Neural cell (in vitro differentiated cells): ENCODE measurements at regions not wholly inside any gene's neighbourhood (a gene's known extent, or its start where the extent isn't known, plus 50 kb on each side); places are given as distances from the start of the nearest gene placed in this dataset.

Source experiments
- RAD21 ChIP-seq: fragments of 450-650 bp; conservative IDR thresholded peaks from 2 replicates; pipeline ENCODE4 v1.6.1; 2014; ENCODE audit warnings: antibody characterized with exemption, mild to moderate bottlenecking, moderate library complexity
- TF ChIP-seq, protein P1 (sequence below): fragments of 450-650 bp; IDR thresholded peaks from 2 replicates; pipeline ENCODE4 v1.5.1; 2014; ENCODE audit warnings: antibody characterized with exemption, mild to moderate bottlenecking, moderate library complexity; ENCODE audit not compliant: poor library complexity, severe bottlenecking

DNA sequence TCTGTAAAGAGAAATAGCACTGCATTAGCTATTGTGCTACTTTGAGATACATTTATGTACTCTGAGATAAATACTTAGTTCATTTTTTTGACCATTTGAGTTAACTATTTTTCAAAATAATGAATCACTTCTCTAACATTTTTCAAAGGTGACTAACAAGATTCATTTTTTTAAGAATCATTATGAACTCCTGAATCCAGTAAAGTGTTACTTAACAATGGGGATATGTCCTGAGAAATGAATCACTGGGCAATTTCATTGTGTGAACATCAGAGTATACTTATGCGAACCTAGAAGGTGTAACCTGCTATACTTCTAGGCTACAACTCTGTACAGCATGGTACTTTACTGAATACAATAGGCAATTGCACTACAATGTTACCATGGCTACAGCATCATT, 355.8 kb downstream of the ARL6IP6 start:
- TF ChIP-seq, protein P1, sequence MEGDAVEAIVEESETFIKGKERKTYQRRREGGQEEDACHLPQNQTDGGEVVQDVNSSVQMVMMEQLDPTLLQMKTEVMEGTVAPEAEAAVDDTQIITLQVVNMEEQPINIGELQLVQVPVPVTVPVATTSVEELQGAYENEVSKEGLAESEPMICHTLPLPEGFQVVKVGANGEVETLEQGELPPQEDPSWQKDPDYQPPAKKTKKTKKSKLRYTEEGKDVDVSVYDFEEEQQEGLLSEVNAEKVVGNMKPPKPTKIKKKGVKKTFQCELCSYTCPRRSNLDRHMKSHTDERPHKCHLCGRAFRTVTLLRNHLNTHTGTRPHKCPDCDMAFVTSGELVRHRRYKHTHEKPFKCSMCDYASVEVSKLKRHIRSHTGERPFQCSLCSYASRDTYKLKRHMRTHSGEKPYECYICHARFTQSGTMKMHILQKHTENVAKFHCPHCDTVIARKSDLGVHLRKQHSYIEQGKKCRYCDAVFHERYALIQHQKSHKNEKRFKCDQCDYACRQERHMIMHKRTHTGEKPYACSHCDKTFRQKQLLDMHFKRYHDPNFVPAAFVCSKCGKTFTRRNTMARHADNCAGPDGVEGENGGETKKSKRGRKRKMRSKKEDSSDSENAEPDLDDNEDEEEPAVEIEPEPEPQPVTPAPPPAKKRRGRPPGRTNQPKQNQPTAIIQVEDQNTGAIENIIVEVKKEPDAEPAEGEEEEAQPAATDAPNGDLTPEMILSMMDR: no peak
- no peak for TF ChIP-seq RAD21
